ENCODE measurements at regions not wholly inside any gene's neighbourhood (a gene's known extent, or its start where the extent isn't known, plus 50 kb on each side); places are given as distances from the start of the nearest gene placed in this dataset.

DNA sequence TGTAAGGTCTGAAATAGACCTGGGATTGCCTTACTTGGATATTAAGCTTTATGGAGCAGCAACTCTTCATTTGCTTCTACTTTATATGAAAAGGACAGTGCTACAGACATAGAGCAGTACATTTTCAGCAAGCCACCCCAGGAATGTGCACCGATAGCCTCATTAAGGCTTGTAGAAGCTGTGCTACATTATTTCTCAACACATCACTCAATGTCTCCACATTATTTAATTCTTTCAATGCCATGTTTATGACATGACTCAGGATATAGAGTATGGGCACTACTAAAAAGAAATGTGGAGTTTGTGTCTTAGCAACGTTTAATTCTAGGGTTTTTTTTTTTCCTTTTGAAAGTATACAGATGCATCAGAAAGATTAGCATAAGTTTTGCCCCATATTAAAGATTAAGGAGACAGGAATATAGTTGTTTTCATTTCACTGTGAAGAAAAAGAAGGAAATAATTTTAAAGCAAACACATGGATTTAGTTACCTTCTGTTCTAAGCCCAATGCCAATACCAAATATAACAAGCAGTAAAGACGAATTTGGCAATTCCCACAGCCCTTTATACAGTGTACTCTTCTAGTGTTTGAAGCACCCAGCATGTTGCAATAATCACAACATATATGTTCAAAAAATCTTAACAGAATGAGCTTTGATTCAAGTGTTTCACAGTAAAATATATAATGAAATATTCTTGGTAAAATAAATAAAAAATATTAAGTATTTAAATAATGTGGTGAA is 2140.1 kb upstream of the AGA start:
- H4K20me1 ChIP-seq (ENCODE audit: insufficient read depth, low read length): no peaks in the 10 kb centered on the region
- H3K18ac ChIP-seq (ENCODE audit: low read depth, low read length): no peak overlapping the region
- BruUV-seq (replicated peaks): no TSS peak
- no peaks in the 10 kb centered on the region for H3K27me3 ChIP-seq (ENCODE audit: control insufficient read depth, insufficient read depth, low read length)
- H2BK5ac ChIP-seq (ENCODE audit: low read depth, low read length, poor library complexity, severe bottlenecking): no peak overlapping the region
- peaks cover 3% of the 10 kb centered on the region for H3K4me1 ChIP-seq (ENCODE audit: control insufficient read depth, insufficient read depth, low read length)
- H2BK120ac ChIP-seq (ENCODE audit: low read depth, low read length): no peak overlapping the region
- H2BK20ac ChIP-seq (ENCODE audit: low read depth, low read length): no peak overlapping the region
- H3K4ac ChIP-seq (ENCODE audit: low read depth, low read length): no peak overlapping the region
- peak; percentile 17; the same call in 1 of the 2 replicates for ATAC-seq (ENCODE audit: low read depth)
- no peak overlapping the region for H3K4me3 ChIP-seq (ENCODE audit: insufficient read depth, low read depth, low read length)
- no peak overlapping the region for H4K8ac ChIP-seq (ENCODE audit: low read depth in 2 of 2, low read length in 2 of 2)
- ChIA-PET CTCF (interaction anchor here (0.6 to 0.8 kb wide), 2 partner anchors 19 to 120 kb away, joined by 3 read pairs; no protein-coding TSS in a partner anchor), POLR2A (ENCODE audit: unreplicated experiment) (interaction anchor here (0.6 kb wide), 1 partner anchor 1960 kb away, joined by 4 read pairs; no protein-coding TSS in a partner anchor)
- H4K91ac ChIP-seq (ENCODE audit: insufficient read depth, low read depth, low read length): no peak overlapping the region
- H3K9ac ChIP-seq (ENCODE audit: low read depth, low read length): no peak overlapping the region
- H3K9me1 ChIP-seq (ENCODE audit: insufficient read depth, low read length): no peaks in the 10 kb centered on the region
- H3K79me1 ChIP-seq (ENCODE audit: low read depth in 1 of 2, low read length in 2 of 2): no peaks in the 10 kb centered on the region
- no peak overlapping the region for H3K14ac ChIP-seq (replicated peaks; ENCODE audit: low read depth, low read length)
- dilution Hi-C loops (cut with HindIII; ENCODE audit: low sequenced_read_pairs, unreplicated experiment): no loop called here
- in situ Hi-C loops (cut with MboI; ENCODE audit: low sequenced_read_pairs): no loop called here
- no peak overlapping the region for H2AK9ac ChIP-seq (replicated peaks; ENCODE audit: low read depth, low read length, poor library complexity)
- no peaks in the 10 kb centered on the region for H3K36me3 ChIP-seq (ENCODE audit: control insufficient read depth, insufficient read depth, low read length)
- no peak overlapping the region for H2BK15ac ChIP-seq (ENCODE audit: low read depth, low read length)
- no peak overlapping the region for H4K5ac ChIP-seq (ENCODE audit: low read depth, low read length)
- no peak for DNase-seq
- H3K4me2 ChIP-seq (ENCODE audit: low read depth, low read length): no peak overlapping the region
- WGBS, 2 experiments (ENCODE audit: extremely low coverage in 2 of 2, insufficient read length in 1 of 2): no CpG with 5 or more reads among the region's 3 CpGs
- H2AFZ ChIP-seq (replicated peaks; ENCODE audit: low read length, poor library complexity): no peak overlapping the region
- H3K56ac ChIP-seq (ENCODE audit: extremely low read depth, insufficient read depth, low read length): no peak overlapping the region
- no peak for TF ChIP-seq CHD1 (IDR thresholded peaks at IDR 0.05; ENCODE audit: low read depth, low read length)
- no peak for TF ChIP-seq RAD21 (IDR thresholded peaks at IDR 0.05; ENCODE audit: low read length)
- TF ChIP-seq, protein P1, sequence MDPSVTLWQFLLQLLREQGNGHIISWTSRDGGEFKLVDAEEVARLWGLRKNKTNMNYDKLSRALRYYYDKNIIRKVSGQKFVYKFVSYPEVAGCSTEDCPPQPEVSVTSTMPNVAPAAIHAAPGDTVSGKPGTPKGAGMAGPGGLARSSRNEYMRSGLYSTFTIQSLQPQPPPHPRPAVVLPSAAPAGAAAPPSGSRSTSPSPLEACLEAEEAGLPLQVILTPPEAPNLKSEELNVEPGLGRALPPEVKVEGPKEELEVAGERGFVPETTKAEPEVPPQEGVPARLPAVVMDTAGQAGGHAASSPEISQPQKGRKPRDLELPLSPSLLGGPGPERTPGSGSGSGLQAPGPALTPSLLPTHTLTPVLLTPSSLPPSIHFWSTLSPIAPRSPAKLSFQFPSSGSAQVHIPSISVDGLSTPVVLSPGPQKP (IDR thresholded peaks at IDR 0.05; ENCODE audit: borderline replicate concordance, low read depth, low read length): no peak
- no peak for TF ChIP-seq SMC3 (IDR thresholded peaks at IDR 0.05; ENCODE audit: low read depth, low read length)
- no peak for TF ChIP-seq BHLHE40 (IDR thresholded peaks at IDR 0.05; ENCODE audit: low read depth, low read length)
- no peak for TF ChIP-seq RFX5 (IDR thresholded peaks at IDR 0.05; ENCODE audit: low read depth, low read length)
- TF ChIP-seq POLR2A (IDR thresholded peaks at IDR 0.05; ENCODE audit: low read depth, low read length): no peak
- TF ChIP-seq, protein P2, sequence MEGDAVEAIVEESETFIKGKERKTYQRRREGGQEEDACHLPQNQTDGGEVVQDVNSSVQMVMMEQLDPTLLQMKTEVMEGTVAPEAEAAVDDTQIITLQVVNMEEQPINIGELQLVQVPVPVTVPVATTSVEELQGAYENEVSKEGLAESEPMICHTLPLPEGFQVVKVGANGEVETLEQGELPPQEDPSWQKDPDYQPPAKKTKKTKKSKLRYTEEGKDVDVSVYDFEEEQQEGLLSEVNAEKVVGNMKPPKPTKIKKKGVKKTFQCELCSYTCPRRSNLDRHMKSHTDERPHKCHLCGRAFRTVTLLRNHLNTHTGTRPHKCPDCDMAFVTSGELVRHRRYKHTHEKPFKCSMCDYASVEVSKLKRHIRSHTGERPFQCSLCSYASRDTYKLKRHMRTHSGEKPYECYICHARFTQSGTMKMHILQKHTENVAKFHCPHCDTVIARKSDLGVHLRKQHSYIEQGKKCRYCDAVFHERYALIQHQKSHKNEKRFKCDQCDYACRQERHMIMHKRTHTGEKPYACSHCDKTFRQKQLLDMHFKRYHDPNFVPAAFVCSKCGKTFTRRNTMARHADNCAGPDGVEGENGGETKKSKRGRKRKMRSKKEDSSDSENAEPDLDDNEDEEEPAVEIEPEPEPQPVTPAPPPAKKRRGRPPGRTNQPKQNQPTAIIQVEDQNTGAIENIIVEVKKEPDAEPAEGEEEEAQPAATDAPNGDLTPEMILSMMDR (conservative IDR thresholded peaks at IDR 0.05; ENCODE audit: low read depth, low read length): no peak
- no peak for TF ChIP-seq FOS (IDR thresholded peaks at IDR 0.05; ENCODE audit: low read depth, low read length)
- TF ChIP-seq, protein P3, sequence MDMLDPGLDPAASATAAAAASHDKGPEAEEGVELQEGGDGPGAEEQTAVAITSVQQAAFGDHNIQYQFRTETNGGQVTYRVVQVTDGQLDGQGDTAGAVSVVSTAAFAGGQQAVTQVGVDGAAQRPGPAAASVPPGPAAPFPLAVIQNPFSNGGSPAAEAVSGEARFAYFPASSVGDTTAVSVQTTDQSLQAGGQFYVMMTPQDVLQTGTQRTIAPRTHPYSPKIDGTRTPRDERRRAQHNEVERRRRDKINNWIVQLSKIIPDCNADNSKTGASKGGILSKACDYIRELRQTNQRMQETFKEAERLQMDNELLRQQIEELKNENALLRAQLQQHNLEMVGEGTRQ (IDR thresholded peaks at IDR 0.05; ENCODE audit: low read depth, low read length): no peak
- no peak for TF ChIP-seq CEBPB (IDR thresholded peaks at IDR 0.05; ENCODE audit: low read depth, low read length)
- no peak for TF ChIP-seq NFE2L2 (IDR thresholded peaks at IDR 0.05; ENCODE audit: low read depth, low read length)
- no peak for TF ChIP-seq MAFK (IDR thresholded peaks at IDR 0.05; ENCODE audit: low read depth, low read length)
- no peak for TF ChIP-seq MXI1 (IDR thresholded peaks at IDR 0.05; ENCODE audit: borderline replicate concordance, low read depth, low read length)
- no peak for TF ChIP-seq MAZ (IDR thresholded peaks at IDR 0.05; ENCODE audit: borderline replicate concordance, low read depth, low read length)
- TF ChIP-seq RCOR1 (IDR thresholded peaks at IDR 0.05; ENCODE audit: insufficient replicate concordance, low read length): no peak
- intact Hi-C loops (cut with micrococcal nuclease): no loop called here
- H3K9me3 ChIP-seq (ENCODE audit: control insufficient read depth, insufficient read depth, low read length): no peaks in the 10 kb centered on the region
- no peak overlapping the region for H3K27ac ChIP-seq (ENCODE audit: insufficient read depth, low read length)
- H3K23ac ChIP-seq (ENCODE audit: low read depth, low read length): no peak overlapping the region
- H2AK5ac ChIP-seq (ENCODE audit: low read depth, low read length): no peak overlapping the region

Measured in IMR-90 (cell line).